ENCODE measurements at regions not wholly inside any gene's neighbourhood (a gene's known extent, or its start where the extent isn't known, plus 50 kb on each side); places are given as distances from the start of the nearest gene placed in this dataset.
A peak's percentile ranks its signal among the peaks of the same experiment; 100 is the strongest.

- no peak for DNase-seq (ENCODE audit: low spot score)
Measured at GRCh38 chr3:73296859-73297258, 235.4 kb downstream of the EBLN2 start.

- no peak for DNase-seq (ENCODE audit: low spot score)
Measured at GRCh38 chr3:73298243-73299183, 237.1 kb downstream of the EBLN2 start.

GRCh38 chr3:73299184-73299691, 237.8 kb downstream of the EBLN2 start:
- DNase-seq (ENCODE audit: low spot score), result no peak

GRCh38 chr3:73314151-73314951, 252.9 kb downstream of the EBLN2 start:
- no peak for DNase-seq (ENCODE audit: low spot score)

GRCh38 chr3:73315706-73316105, 254.2 kb downstream of the EBLN2 start:
- DNase-seq (ENCODE audit: low spot score), result no peak

GRCh38 chr3:73319179-73319769, 257.8 kb downstream of the EBLN2 start:
- DNase-seq (ENCODE audit: low spot score), result no peak

GRCh38 chr3:73321286-73321999, 260.0 kb downstream of the EBLN2 start:
- DNase-seq (ENCODE audit: low spot score), result no peak

GRCh38 chr3:73324203-73325155, 263.0 kb downstream of the EBLN2 start:
- DNase-seq (ENCODE audit: low spot score), result peak; percentile 15

GRCh38 chr3:73326396-73326795, 264.9 kb downstream of the EBLN2 start:
- DNase-seq (ENCODE audit: low spot score), result no peak

GRCh38 chr3:73327052-73327451, 265.6 kb downstream of the EBLN2 start:
- DNase-seq (ENCODE audit: low spot score), result no peak
